ENCODE measurements at regions not wholly inside any gene's neighbourhood (a gene's known extent, or its start where the extent isn't known, plus 50 kb on each side); places are given as distances from the start of the nearest gene placed in this dataset.
A peak's percentile ranks its signal among the peaks of the same experiment; 100 is the strongest.

DNA sequence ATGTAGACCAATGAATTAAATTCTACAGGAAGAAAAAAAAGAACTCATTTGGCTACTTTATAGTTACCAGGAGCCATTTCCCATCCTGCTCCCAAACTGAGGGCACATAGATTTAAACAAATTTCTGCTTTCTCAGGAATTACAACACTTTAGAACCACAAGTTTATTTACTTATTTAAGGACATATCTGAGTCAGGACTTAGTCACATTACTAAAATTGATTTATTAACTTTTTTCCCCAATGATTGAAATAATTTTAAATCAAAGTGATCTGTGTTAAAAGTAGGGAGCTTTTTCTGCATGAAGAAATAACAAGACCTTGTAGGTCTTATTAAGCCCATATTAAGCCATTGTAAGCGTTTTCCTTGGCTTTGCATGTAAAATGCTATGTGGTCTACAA, 291.0 kb upstream of the HAND2 start:
- no peak for TF ChIP-seq OSR1 (CRISPR knock-in tag; IDR thresholded peaks at IDR 0.05)
- TF ChIP-seq GLIS3 (CRISPR knock-in tag; IDR thresholded peaks at IDR 0.05) = no peak
- no peak for ATAC-seq

DNA sequence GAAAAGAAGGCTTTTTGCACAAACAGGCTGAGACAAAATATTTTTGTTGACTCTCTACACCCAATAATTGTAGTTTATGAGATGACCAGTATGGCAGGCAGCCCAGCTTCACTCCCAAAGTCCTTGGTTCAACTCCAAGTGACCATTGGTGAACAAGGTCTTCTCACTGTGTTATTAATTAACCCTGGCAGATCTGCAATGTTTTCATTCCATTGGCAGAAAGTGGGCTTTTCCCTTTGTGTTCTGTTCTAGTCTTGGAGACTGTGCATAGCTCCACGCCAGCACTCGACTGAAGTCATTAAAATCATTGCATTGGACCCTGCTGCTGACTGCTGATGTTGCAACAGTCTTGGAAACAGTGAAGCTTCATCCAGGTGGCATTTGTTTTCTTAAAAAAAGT, 277.3 kb upstream of the HAND2 start:
- TF ChIP-seq, protein P1, sequence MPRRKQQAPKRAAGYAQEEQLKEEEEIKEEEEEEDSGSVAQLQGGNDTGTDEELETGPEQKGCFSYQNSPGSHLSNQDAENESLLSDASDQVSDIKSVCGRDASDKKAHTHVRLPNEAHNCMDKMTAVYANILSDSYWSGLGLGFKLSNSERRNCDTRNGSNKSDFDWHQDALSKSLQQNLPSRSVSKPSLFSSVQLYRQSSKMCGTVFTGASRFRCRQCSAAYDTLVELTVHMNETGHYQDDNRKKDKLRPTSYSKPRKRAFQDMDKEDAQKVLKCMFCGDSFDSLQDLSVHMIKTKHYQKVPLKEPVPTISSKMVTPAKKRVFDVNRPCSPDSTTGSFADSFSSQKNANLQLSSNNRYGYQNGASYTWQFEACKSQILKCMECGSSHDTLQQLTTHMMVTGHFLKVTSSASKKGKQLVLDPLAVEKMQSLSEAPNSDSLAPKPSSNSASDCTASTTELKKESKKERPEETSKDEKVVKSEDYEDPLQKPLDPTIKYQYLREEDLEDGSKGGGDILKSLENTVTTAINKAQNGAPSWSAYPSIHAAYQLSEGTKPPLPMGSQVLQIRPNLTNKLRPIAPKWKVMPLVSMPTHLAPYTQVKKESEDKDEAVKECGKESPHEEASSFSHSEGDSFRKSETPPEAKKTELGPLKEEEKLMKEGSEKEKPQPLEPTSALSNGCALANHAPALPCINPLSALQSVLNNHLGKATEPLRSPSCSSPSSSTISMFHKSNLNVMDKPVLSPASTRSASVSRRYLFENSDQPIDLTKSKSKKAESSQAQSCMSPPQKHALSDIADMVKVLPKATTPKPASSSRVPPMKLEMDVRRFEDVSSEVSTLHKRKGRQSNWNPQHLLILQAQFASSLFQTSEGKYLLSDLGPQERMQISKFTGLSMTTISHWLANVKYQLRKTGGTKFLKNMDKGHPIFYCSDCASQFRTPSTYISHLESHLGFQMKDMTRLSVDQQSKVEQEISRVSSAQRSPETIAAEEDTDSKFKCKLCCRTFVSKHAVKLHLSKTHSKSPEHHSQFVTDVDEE (CRISPR knock-in tag; IDR thresholded peaks at IDR 0.05) = no peak
- TF ChIP-seq OSR1 (CRISPR knock-in tag; IDR thresholded peaks at IDR 0.05) (no peak), RARB (CRISPR knock-in tag; IDR thresholded peaks at IDR 0.05) (no peak), ZNF8 (CRISPR knock-in tag; IDR thresholded peaks at IDR 0.05) (no peak), PPARA (CRISPR knock-in tag; IDR thresholded peaks at IDR 0.05; ENCODE audit: borderline replicate concordance) (no peak), TOX (CRISPR knock-in tag; IDR thresholded peaks at IDR 0.05; ENCODE audit: borderline replicate concordance) (no peak), GLIS3 (CRISPR knock-in tag; IDR thresholded peaks at IDR 0.05) (no peak), ZNF565 (CRISPR knock-in tag; conservative IDR thresholded peaks at IDR 0.05; ENCODE audit: low read depth) (no peak)
- peak; percentile 24; the same call in 1 of the 3 replicates for ATAC-seq

DNA sequence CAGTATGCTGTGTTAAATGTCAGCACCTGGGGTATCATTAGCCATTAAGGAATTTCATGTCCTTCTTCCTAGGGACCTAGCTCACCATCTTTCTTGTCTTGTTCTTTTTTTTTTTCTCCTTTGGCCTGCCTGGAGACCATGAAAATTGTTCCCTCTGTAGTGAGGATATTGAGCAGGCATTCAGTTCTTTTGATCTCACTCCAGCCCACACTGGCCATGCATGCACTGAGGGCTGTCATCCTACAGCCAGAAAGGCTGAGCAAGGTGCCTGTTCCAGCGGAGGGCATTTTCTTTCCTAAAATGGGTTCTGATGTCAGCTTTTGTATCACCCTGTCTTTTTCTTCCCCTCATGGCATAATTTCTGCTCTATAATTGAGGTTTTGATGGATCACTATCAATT, 275.9 kb upstream of the HAND2 start:
- ATAC-seq = no peak
- no peak for TF ChIP-seq ZFP3 (CRISPR knock-in tag; IDR thresholded peaks at IDR 0.05)
- TF ChIP-seq ZFP30 (CRISPR knock-in tag; IDR thresholded peaks at IDR 0.05) = no peak
- TF ChIP-seq TOX (CRISPR knock-in tag; IDR thresholded peaks at IDR 0.05; ENCODE audit: borderline replicate concordance) = no peak
- no peak for TF ChIP-seq ZNF8 (CRISPR knock-in tag; IDR thresholded peaks at IDR 0.05)
- TF ChIP-seq RARB (CRISPR knock-in tag; IDR thresholded peaks at IDR 0.05) = no peak
- TF ChIP-seq, protein P2, sequence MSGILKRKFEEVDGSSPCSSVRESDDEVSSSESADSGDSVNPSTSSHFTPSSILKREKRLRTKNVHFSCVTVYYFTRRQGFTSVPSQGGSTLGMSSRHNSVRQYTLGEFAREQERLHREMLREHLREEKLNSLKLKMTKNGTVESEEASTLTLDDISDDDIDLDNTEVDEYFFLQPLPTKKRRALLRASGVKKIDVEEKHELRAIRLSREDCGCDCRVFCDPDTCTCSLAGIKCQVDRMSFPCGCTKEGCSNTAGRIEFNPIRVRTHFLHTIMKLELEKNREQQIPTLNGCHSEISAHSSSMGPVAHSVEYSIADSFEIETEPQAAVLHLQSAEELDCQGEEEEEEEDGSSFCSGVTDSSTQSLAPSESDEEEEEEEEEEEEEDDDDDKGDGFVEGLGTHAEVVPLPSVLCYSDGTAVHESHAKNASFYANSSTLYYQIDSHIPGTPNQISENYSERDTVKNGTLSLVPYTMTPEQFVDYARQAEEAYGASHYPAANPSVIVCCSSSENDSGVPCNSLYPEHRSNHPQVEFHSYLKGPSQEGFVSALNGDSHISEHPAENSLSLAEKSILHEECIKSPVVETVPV (CRISPR knock-in tag; IDR thresholded peaks at IDR 0.05) = no peak
- TF ChIP-seq POU6F1 (CRISPR knock-in tag; IDR thresholded peaks at IDR 0.05; ENCODE audit: borderline replicate concordance, low read depth) = no peak
- no peak for TF ChIP-seq ARNTL (CRISPR knock-in tag; IDR thresholded peaks at IDR 0.05; ENCODE audit: borderline replicate concordance, low read depth)
- no peak for TF ChIP-seq ESRRG (CRISPR knock-in tag; IDR thresholded peaks at IDR 0.05)

- no peak for TF ChIP-seq ESRRG (CRISPR knock-in tag; IDR thresholded peaks at IDR 0.05)
- TF ChIP-seq OSR1 (CRISPR knock-in tag; IDR thresholded peaks at IDR 0.05) = no peak
- TF ChIP-seq, protein P2 (CRISPR knock-in tag; IDR thresholded peaks at IDR 0.05) = no peak
- TF ChIP-seq ARNTL (CRISPR knock-in tag; IDR thresholded peaks at IDR 0.05; ENCODE audit: borderline replicate concordance, low read depth) = no peak
- TF ChIP-seq PPARA (CRISPR knock-in tag; IDR thresholded peaks at IDR 0.05; ENCODE audit: borderline replicate concordance) = no peak
- no peak for TF ChIP-seq CSDC2 (CRISPR knock-in tag; IDR thresholded peaks at IDR 0.05)
- TF ChIP-seq RARB (CRISPR knock-in tag; IDR thresholded peaks at IDR 0.05) = no peak
- no peak for TF ChIP-seq BACH2 (CRISPR knock-in tag; IDR thresholded peaks at IDR 0.05; ENCODE audit: borderline replicate concordance)
- TF ChIP-seq CREB5 (CRISPR knock-in tag; IDR thresholded peaks at IDR 0.05; ENCODE audit: low read depth) = no peak
- TF ChIP-seq ZNF565 (CRISPR knock-in tag; conservative IDR thresholded peaks at IDR 0.05; ENCODE audit: low read depth) = no peak
- TF ChIP-seq TOX (CRISPR knock-in tag; IDR thresholded peaks at IDR 0.05; ENCODE audit: borderline replicate concordance) = no peak
- TF ChIP-seq SNAI2 (CRISPR knock-in tag; IDR thresholded peaks at IDR 0.05) = no peak
- no peak for TF ChIP-seq ZNF8 (CRISPR knock-in tag; IDR thresholded peaks at IDR 0.05)
- TF ChIP-seq, protein P1 (CRISPR knock-in tag; IDR thresholded peaks at IDR 0.05) = no peak
- no peak for TF ChIP-seq ISL1 (CRISPR knock-in tag; IDR thresholded peaks at IDR 0.05)
- TF ChIP-seq ZC3H10 (CRISPR knock-in tag; IDR thresholded peaks at IDR 0.05) = no peak
- no peak for TF ChIP-seq POU6F1 (CRISPR knock-in tag; IDR thresholded peaks at IDR 0.05; ENCODE audit: borderline replicate concordance, low read depth)
- TF ChIP-seq TCF4 (CRISPR knock-in tag; IDR thresholded peaks at IDR 0.05; ENCODE audit: borderline replicate concordance) = no peak
- no peak for TF ChIP-seq ZFP30 (CRISPR knock-in tag; IDR thresholded peaks at IDR 0.05)
These were observed 272.6 kb upstream of the HAND2 start for GRCh38 chr4:173802662-173803022.

More at GRCh38 chr4:173802662-173803022, 272.6 kb upstream of the HAND2 start:
- ATAC-seq = peak; percentile 91

Measured in SK-N-SH treated with all-trans-retinoic acid at 6 μM for 48 hours (cell line).